ENCODE measurements at regions not wholly inside any gene's neighbourhood (a gene's known extent, or its start where the extent isn't known, plus 50 kb on each side); places are given as distances from the start of the nearest gene placed in this dataset.

DNA sequence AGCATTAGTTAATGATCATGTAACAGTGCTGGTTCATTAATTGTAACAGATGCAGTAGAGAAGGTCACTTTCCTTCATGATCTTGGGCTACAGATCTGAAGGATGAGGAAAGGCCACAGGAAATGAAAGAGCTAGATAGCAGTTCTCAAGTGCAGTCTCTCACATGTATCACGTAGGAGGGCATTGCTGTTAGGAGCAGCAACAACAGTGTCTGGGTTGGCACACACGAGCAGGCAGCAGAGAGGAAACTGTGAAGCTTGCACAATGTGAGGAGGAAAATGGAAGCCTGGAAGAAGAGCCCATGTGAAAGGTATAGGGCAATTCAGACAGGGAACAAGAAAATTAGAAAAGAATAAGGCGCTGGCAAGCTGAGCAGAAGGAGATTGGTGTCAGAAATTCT lies 1741.5 kb downstream of the PCDH9 start:
- TF ChIP-seq EP300 (IDR thresholded peaks at IDR 0.05), result no peak
- TF ChIP-seq, protein P1, sequence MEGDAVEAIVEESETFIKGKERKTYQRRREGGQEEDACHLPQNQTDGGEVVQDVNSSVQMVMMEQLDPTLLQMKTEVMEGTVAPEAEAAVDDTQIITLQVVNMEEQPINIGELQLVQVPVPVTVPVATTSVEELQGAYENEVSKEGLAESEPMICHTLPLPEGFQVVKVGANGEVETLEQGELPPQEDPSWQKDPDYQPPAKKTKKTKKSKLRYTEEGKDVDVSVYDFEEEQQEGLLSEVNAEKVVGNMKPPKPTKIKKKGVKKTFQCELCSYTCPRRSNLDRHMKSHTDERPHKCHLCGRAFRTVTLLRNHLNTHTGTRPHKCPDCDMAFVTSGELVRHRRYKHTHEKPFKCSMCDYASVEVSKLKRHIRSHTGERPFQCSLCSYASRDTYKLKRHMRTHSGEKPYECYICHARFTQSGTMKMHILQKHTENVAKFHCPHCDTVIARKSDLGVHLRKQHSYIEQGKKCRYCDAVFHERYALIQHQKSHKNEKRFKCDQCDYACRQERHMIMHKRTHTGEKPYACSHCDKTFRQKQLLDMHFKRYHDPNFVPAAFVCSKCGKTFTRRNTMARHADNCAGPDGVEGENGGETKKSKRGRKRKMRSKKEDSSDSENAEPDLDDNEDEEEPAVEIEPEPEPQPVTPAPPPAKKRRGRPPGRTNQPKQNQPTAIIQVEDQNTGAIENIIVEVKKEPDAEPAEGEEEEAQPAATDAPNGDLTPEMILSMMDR (IDR thresholded peaks at IDR 0.05), result no peak

Data from ovary (tissue), 3 donors.